ENCODE measurements at regions not wholly inside any gene's neighbourhood (a gene's known extent, or its start where the extent isn't known, plus 50 kb on each side); places are given as distances from the start of the nearest gene placed in this dataset.

DNA sequence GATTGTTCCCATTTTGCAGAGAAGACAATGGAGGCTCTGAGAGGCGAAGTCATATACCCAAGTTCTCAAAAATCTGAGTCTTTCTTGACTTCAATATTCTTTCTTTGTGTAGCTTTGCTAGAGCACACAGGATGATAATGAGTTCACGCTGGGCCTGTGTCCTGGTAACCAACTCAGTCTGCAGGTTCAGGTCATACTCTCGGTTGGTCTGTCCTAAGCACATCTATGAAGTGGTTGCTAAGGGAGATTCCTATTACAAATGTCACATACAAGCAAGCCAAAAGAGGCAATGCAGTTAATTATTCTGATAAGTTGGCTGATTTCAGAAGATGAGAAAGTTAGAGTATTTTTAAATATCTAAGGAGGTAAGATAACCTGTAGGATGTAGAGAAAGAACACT lies 481.0 kb downstream of the SOX6 start:
- DNase-seq (ENCODE audit: low read depth in 2 of 2): no peak

GRCh38 chr11:15875943-15876342 lies 480.4 kb downstream of the SOX6 start:
- no peak for DNase-seq (ENCODE audit: low read depth in 2 of 2)

DNA sequence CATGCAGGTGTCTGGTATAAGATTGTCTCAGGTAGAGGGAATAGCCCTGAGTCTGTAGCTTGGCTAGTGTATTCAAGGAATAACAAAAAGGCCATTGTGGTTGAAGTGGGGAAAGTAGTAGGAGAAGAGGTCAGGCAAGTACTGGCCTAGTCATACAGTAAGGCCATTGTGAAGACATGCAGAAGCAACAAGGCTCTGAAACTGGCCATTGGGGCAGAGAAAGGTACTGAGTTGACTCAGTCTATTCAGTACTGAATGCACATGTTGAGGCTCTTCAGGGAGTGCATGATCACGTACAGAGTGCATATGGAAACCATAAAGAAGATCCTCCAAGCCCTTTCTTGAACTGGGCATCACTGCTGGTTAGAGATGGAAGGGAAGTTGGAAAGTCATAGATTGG lies 477.6 kb downstream of the SOX6 start:
- no peak for DNase-seq (ENCODE audit: low read depth in 2 of 2)

GRCh38 chr11:15880291-15880690 lies 476.1 kb downstream of the SOX6 start:
- DNase-seq (ENCODE audit: low read depth in 2 of 2): no peak

DNA sequence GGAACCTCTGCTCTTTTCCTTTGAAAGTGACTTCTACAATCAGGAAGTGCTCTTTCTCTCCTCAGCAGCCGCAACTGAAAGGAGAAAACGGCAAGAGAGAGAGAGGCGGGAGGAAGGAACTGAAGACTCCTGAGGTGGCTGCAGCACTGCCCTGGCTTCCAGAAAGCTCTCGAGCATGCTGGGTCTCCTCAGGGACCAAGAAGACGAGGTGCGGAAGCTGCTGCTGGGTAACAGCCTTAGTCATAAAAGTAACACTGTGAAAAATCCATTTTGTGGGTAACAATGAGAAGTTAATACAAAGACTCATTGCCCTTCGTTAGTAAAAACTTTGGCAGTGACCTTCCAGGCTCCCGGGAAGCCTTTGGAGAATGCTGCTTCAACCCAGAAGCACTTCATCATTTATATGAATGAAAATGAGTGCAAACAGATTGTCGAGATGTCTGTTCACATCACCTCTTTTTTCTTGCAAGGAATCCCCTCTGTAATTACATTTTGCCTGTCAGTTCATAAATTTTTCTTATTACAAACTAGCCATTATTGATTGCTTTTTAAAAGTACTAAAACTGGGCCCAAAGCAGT lies 473.4 kb downstream of the SOX6 start:
- no peak for DNase-seq (ENCODE audit: low read depth in 2 of 2)

GRCh38 chr11:15883455-15883920 lies 472.9 kb downstream of the SOX6 start:
- DNase-seq (ENCODE audit: low read depth in 2 of 2): no peak

DNA sequence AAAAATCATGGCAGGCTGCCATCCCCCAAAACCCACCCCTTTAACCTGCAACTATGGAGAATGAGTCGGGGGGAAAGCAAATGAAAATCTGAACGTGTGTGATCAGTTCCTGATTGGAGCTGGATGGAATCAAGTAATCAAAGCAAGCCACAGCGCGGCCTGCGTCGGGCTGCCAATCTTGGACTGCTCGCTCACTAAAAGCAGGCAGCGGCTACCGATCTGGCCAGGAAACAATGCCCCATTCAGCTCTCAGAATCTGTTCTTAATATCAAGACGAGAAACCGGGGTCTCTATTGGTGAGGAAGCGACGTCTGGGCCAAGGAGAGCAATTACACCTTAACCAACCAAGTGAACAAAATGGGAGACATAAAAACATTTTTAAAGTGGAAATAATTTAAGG lies 472.2 kb downstream of the SOX6 start:
- DNase-seq (ENCODE audit: low read depth in 2 of 2): no peak

DNA sequence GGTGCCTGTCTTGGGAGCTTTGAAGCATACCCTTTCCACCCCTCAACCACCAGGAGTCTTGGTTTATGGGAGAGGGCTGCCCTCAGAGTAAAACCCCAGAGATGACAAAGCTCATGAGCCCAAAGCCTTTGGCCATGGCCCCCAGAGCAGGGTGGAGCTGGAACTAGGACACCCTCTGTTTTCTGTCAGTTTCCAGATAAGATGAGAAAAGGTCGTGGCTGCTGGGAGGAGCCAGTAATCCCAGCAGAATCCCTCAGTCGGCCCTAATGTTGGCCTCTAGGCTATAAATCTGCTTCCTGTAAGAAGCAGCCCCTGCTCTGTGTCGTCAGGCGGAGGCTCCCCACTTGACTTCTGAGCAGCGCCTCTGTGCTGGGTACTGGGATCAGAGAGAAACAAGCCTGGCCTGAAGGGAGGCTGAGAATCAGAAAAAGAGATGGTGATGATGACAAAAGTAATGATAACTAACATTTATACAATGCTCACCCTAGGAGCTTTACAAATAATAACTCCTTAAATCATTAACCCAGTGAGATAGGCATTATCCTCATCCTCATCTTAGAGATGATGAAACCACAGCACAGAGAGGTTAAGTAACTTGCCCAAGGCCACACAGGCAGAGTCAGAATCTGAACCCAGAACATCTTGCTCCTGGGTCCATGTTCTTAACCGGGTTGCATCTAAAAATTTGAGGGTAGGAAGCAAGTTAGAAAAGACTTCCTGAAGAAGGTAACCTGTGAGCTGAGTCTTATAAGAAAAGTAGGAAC lies 471.4 kb downstream of the SOX6 start:
- DNase-seq (ENCODE audit: low read depth in 2 of 2): no peak

DNA sequence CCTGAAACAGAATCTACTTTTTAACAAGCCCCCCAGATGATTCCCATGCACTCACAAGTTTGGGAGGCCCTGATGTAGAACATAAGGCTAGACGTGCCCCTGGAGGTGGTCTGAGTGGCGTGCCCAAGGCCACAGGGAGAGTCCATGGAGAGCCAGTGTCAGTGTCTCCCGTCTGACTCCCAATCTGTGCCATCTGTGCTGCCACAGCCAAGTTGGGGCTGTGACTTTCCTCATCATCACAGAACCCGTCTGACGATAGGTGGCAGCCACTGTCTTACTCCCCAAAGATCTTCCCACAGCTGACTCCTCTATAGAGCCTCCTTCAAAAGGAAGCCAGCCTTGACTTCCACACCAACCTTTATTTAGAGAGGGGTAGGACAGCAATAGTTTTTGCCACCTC lies 470.5 kb downstream of the SOX6 start:
- no peak for DNase-seq (ENCODE audit: low read depth in 2 of 2)

DNA sequence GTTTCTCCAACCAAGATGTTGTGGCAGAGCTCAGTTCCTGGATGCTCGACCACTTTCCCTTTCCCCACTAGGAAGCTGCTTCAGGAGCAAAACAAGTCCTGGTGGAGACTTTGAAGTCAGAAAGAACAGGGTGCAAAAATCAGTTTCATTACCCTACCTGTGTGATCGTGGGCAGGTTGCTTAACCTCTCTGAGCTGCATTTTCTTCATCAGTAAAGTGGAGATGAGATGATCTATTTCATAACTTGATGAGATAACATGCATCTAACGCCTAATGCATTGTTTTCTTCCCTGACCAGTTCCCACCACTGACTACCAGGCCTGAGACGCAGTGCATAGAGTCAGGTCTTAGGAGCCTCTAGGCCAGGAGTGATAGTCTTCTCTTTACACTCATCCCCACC lies 470.0 kb downstream of the SOX6 start:
- DNase-seq (ENCODE audit: low read depth in 2 of 2): no peak

- no peak for DNase-seq (ENCODE audit: low read depth in 2 of 2)
Measured at GRCh38 chr11:15886866-15887265, 469.5 kb downstream of the SOX6 start.

- no peak for DNase-seq (ENCODE audit: low read depth in 2 of 2)
Measured at GRCh38 chr11:15888556-15889345, 467.6 kb downstream of the SOX6 start.

DNA sequence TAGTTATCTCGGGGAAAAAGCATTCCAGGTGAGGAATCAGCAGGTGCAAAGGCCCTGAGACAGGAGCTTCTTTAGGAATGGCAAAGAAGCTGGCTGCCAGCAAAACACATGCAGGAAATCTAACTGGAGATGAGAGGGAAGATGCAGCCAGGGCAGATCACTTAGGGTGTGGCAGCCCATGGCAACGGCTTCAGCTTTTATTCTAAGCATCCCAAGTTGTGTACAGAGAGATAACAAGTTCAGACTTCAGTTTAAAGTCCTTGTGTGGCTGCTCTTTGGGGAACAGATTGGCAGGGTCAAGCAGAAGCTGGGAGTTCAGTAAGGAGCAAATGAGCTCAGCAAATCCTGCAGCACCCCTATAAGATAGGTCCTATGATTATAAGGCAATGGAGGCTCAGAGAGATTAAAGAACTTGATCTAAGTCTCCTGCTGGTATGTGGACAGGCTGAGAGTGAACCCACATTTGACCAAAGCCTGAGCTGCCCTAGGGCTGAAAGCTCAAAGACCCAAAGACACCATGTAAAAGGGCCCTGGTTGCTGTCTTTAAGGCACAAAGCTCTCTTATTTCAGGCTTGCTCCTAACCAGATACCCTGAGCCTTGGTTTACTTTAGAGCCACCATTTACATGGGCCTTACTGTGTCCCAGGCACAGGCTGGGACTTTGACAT lies 466.8 kb downstream of the SOX6 start:
- DNase-seq (ENCODE audit: low read depth in 2 of 2): no peak

DNA sequence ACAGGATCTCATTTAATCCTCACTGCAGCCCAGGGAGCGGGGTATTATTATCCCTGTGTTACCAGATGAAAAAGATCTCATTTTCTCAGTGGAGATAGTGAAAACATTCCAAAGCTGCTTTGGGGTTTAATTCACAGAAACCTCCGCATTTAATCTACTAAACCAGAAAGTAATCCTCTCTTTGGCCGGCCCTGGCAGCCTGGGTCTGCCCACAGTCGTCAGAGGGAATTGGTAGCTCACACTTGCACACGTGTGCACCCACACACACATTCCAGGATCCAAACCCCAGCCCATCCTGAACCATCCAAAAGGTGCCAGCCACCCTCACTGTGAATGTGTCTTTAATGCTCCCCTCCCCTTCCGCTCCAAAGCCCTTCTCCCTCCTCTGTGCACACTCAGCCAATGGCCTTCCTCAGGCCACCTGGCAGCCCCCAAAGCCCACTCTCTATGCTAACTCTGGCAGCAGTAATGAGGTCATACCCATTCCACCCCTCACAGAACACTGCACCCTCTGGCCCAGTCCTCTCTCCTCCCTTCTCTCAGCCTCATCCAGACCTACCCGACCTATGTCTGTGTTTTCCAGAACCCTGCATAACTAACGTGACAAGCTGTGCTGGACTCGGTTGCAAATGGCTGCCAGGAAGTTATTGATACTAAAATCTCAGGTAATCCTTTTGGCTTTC lies 466.2 kb downstream of the SOX6 start:
- no peak for DNase-seq (ENCODE audit: low read depth in 2 of 2)

GRCh38 chr11:15893080-15893492 lies 463.3 kb downstream of the SOX6 start:
- no peak for DNase-seq (ENCODE audit: low read depth in 2 of 2)

- no peak for DNase-seq (ENCODE audit: low read depth in 2 of 2)
Measured at GRCh38 chr11:15896026-15896425, 460.3 kb downstream of the SOX6 start.

- DNase-seq (ENCODE audit: low read depth in 2 of 2): no peak
Measured at GRCh38 chr11:15896530-15896929, 459.8 kb downstream of the SOX6 start.

DNA sequence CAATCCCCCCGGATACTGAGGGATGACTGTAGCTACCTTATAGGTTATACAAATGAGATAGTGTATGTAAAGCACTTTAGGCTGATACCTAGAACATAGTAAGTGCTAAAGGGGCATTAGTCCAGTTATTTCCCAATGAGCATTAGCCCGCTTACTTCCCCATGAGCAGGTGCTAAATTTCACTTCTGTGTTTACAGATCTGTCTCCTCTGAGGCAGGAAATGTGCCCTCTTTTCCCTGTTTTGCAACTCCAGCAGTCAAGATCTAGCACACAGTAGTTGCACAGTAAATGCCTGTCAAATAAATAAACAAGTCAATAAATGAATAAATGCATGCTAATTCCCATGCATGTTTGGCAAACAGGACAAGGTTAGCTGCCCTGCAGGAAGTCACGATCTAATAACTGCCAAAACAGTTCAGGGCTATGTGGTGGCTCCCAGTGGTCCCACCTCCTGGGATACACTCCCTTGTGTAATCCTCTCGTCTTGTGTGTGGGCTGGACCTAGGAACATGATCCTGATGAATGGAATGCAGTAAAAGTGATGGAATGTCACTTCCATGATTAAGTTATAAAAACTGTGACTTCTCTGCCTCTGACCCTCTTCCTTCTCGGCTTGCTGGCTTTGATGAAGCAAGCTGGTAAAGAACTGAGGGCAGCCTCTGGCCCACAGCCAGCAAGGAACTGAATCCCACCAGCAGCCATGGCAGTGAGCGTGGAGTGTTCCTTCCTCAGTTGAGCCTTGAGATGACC lies 459.0 kb downstream of the SOX6 start:
- no peak for DNase-seq (ENCODE audit: low read depth in 2 of 2)

- no peak for DNase-seq (ENCODE audit: low read depth in 2 of 2)
Measured at GRCh38 chr11:15901054-15901453, 455.3 kb downstream of the SOX6 start.

DNA sequence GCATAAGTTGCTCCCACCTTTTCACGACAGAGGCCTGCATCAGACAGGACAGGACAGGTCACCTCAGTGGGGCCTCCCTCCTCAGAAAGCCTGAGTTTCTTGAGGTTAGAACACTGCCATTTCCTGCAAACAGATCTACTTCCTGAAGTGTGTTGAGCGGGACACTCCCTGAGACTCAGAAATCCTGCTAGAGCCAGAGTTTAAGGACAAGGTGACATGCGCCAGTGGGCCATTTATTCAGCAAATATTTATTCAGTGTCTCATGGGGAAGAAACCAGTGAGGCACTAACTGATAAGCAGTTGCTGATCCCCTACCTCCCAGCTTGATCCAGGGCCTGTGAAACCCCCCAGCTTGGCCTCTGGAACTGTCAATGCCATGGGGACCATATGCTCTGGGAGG lies 454.6 kb downstream of the SOX6 start:
- no peak for DNase-seq (ENCODE audit: low read depth in 2 of 2)

DNA sequence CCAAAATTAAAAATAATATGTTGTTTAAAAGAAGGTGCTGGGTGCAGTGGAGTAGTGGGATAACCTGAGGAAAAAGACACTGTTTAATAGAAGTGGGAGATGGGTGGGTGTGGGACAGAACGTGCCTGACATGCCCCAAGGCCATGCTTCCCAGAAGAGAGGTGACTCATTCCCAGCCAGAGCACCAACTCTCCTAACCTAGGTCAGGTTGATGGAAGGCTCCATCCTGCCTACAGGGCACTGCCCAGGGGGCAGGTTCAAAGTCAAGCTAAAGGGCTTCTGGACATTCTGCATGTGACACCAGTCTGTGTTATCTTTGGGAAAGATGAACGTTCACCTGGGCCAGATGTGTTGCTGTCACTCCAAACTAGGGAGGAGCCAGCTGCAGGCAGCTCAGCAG lies 453.1 kb downstream of the SOX6 start:
- no peak for DNase-seq (ENCODE audit: low read depth in 2 of 2)
